Brain pericyte (primary cell): ENCODE measurements at regions not wholly inside any gene's neighbourhood (a gene's known extent, or its start where the extent isn't known, plus 50 kb on each side); places are given as distances from the start of the nearest gene placed in this dataset.
"Not testable (repeated sequence)": the region's sequence is repeated elsewhere in the genome, so short reads cannot be mapped to it uniquely, and the experiment has no call there.

ENCODE experiments used
- DNase-seq: peaks from one replicate; pipeline ENCODE4 v3.0.0-alpha.2; 2012; ENCODE audit warnings: low read depth, low spot score

GRCh38 chr6:4264601-4265000 lies 129.2 kb upstream of the ECI2 start:
- DNase-seq: no peak

GRCh38 chr6:4264081-4264480 lies 128.7 kb upstream of the ECI2 start:
- no peak for DNase-seq

- no peak for DNase-seq
Measured at GRCh38 chr6:4262526-4262925, 127.2 kb upstream of the ECI2 start.

GRCh38 chr6:4259391-4259790 lies 124.0 kb upstream of the ECI2 start:
- no peak for DNase-seq

DNA sequence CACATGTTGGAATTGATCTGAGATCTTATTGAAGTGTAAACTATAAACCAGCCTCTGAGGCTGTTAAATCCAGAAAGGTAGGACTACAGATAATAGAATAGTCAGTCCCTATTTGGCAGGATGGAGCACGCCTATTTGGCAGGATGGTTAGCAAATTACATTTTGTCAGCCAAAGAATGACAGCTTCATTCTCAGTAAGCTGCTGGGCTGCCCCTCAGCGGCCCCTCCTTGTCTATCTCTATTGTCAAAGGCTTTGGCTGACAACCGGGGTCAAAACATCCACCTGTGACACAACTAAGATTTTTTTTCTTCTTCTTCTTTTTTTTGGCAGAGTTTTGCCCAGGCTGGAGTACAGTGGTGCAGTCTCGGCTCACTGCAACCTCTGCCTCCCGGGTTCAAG lies 123.4 kb upstream of the ECI2 start:
- DNase-seq: no peak

- DNase-seq: no peak
Measured at GRCh38 chr6:4256969-4257368, 121.6 kb upstream of the ECI2 start.

DNA sequence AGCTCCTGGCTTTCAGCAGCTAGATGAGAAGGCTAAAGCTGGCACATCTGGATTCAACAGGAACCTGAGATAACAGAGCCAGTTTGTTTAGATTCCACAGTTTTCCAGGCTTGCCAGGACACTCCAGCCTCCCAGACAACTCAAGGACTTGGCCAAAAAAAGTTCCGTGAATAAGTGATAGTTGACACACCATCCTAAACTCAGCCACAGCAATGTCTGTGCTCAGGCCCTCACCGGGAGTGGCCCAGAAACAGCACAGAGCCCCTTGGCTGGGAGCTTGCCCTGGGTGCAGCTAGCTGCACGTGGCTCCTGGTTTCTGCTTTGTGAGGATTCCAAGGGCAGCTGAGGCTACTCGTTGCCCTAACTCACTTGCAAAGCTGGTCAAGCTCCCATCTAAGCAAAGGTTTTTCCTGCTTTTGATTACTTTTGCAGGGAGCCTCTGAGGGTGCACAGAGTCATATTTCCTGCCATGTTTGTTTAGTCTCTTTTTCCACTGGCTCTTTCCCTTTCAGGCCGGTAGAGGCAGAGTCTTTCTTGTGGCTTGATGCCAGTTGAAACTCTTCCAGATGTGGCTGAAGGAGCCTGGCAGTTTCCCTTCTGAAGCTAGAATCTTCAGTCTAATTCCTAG lies 118.3 kb upstream of the ECI2 start:
- peak; percentile 86 for DNase-seq

- not testable (repeated sequence) for DNase-seq
Measured at GRCh38 chr6:4252445-4252844, 117.1 kb upstream of the ECI2 start.

GRCh38 chr6:4250645-4251044 lies 115.3 kb upstream of the ECI2 start:
- DNase-seq: no peak

DNA sequence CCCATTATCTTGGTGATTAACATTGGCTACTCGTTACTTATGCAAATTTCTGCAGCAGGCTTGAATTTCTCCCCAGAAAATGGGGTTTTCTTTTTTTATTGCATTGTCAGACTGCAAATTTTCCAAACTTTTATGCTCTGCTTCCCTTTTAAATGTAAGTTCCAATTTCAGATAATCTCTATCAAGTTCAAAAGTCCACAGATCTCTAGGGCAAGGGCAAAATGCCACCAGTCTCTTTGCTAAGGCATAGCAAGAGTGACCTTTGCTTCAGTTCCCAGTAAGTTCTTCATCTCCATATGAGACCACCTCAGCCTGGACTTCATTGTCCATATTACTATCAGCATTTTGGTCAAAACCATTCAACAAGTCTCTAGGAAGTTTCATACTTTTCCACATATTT lies 108.5 kb upstream of the ECI2 start:
- DNase-seq: not testable (repeated sequence)

DNA sequence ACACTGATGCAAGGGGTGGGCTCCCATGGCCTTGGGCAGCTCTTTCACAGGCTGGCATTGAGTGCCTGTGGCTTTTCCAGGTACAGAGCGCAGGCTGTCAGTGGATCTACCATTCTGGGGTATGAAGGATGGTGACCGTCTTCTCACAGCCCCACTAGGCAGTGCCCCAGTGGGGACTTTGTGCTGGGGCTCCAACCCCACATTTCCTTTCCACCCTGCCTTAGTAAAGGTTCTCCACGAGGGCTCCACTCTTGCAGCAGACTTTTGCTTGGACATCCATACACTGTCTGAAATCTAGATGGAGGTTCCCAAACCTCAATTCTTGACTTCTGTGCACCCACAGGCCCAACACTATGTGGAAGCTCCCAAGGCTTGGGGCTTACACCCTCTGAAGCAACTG lies 107.9 kb upstream of the ECI2 start:
- no peak for DNase-seq

GRCh38 chr6:4242601-4243000 lies 107.2 kb upstream of the ECI2 start:
- DNase-seq: no peak

DNA sequence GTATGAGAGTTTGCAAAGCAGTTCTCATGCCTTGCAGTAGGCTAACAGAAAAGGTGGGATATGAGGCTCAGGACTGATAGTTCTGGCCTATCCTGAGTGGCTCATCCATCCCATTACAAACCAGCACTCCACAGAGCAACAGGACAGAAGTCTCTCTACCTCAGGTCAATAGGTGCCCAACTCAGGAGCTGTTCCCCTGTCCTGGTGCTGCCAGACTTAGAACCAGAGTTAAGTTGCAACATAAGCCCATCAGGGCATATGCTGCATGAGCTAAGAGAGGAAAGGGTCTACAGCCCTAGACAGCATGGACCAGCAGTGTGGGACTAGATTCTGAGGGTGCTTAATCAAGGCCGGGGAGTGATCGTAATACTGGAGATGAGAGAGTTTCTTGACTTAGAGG lies 104.8 kb upstream of the ECI2 start:
- DNase-seq: no peak

- no peak for DNase-seq
Measured at GRCh38 chr6:4225161-4225872, 89.9 kb upstream of the ECI2 start.

DNA sequence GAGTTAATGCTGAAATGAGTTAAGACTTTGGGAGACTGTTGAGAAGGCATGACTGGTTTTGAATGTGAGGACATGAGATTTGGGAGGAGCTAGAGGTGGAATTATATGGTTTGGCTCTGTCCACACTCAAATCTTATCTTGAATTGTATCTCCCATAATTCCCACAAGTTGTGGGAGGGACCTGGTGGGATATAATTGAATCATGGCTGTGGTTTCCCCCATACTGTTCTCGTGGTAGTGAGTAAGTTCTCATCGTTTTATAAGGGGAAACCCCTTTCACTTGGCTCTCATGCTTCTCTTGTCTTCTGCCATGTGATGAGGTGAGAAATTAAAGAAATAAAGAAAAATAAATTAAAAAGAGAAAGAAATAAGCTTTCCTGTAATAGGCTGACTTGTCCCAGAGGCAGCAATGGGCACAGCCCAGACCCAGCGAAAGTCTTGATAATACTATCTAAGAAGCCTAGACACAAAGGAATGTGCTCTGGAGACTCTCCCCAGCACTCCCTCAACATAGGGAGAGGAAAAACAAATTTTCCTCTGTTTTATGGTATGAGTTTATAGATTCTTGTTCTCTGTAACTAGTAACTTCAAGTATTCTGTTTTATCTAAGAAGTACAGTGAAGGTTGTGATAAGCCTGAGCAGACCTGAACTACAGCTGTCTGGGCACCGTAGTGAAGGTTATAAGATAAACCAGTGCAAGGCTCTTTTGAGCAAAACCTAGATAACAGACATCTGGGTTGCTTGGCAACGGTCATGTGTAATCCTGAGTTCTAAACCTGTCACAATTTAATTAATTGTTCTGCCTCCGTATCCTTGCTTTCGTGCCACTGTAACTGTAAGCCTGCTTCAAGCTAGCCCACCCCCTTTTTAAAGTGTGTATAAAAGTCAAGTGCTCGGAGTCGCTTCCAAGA lies 88.9 kb upstream of the ECI2 start:
- DNase-seq: no peak

GRCh38 chr6:4220558-4220957 lies 85.2 kb upstream of the ECI2 start:
- DNase-seq: no peak

DNA sequence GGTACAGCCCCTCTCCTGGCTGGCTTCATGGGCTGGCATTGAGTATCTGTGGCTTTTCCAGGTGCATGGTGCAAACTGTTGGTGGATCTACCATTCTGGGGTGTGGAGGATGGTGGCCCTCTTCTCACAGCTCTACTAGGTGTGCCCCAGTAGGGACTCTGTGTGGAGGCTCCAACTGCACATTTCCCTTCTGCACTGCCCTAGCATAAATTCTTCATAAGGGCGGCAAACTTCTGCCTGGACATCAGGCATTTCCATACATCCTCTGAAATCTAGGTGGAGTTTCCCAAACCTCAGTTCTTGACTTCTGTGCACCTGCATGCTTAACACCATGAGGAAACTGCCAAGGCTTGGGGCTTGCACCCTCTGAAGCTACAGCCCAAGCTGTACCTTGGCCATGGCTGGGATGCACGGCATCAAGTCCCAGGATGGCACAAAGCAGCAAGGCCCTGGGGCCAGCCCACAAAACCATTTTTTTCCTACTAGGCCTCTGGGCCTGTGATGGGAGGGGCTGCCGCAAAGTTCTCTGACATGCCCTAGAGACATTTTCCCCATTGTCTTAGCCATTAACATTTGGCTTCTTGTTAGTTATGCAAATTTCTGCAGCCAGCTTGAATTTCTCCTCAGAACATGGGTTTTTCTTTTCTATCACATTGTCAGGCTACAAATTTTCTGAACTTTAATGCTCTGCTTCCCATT lies 83.4 kb upstream of the ECI2 start:
- not testable (repeated sequence) for DNase-seq

GRCh38 chr6:4212588-4212987 lies 77.2 kb upstream of the ECI2 start:
- no peak for DNase-seq

DNA sequence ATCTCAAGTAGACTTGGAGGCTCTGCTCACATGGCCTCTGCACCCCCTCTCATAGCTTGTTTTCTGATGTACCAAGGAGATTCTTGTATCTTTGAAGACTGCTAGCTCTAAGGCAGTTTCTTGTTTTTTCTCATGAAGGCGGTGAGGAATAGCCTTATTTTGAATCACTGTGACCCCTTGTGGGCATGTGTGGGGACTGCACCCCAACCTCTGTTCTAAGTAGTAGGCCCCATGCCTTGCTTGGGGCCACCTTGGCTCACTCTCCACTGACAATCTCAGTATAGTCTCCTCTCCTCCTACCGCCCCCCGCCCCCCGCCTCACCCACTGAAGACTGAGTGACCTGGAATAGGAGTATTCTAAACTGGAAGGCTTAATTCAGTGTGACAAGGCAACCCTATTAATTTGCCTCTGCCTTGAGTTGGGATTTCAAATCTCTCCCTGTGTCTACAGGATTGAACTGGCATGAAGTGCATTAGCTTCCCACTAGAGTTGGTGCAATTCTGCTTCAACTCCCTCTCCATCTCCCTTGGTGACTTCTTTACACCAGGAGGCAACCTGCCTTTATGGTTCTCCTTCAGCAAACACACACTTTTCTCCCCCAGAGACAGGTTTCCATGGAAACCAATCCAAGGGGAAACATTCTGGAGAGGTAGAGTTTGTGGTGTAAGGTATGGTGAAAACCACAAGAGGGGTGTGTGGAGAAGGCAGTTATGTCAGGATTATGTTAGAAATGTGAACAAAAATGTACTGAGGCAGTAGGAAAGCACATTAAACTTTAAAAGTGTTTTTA lies 75.4 kb upstream of the ECI2 start:
- DNase-seq: peak; percentile 18

DNA sequence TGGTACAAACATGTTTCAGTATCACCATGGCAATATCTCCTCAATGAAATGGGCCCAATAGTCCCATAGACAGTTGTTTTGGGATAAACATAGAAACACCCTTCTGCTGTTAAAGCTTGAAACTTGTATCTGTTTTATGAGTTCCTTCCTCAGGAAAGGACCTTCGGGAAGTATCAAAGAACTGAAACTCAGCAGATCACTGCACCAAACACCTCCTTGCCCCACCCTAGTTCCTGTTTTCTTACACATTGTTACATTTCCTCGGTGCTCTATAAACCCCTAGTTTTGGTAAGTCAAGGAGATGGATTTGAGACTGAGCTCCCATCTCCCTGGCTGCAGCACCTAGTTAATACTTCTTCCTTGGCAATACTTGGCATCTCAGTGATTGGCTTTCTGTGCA lies 73.8 kb upstream of the ECI2 start:
- no peak for DNase-seq

GRCh38 chr6:4208158-4208557 lies 72.8 kb upstream of the ECI2 start:
- DNase-seq: no peak
